SK-N-SH (cell line): ENCODE measurements at regions not wholly inside any gene's neighbourhood (a gene's known extent, or its start where the extent isn't known, plus 50 kb on each side); places are given as distances from the start of the nearest gene placed in this dataset.

Experiments
- CTCF ChIA-PET: fragments of 300-600, 350-600 bp; formaldehyde crosslinking; extraction: SDS; loops from one replicate; lab custom pipeline; 2021; lab: Yijun Ruan, JAX
- POLR2A ChIA-PET: fragments of 350-600 bp; sonication (Branson Sonifier 250); formaldehyde crosslinking; extraction: SDS; loops from one replicate; lab custom pipeline; 2020; ENCODE audit warnings: antibody characterized with exemption, inconsistent platforms; lab: Yijun Ruan, JAX
- DNase-seq: peaks from one replicate; pipeline ENCODE4 v3.0.0; 2012
- H2AFZ ChIP-seq: fragments of 200-600 bp; sonication (generic); 2 replicates; pipeline ENCODE4 v1.8.1; 2016; ENCODE audit warnings: antibody characterized with exemption, mild to moderate bottlenecking, low read depth
- H3F3A ChIP-seq: fragments of 200-600 bp; sonication (generic); replicated peaks from 2 replicates; pipeline ENCODE3; 2016; ENCODE audit warnings: antibody characterized with exemption, mild to moderate bottlenecking; ENCODE audit not compliant: insufficient read depth
- H3K27ac ChIP-seq, 2 experiments: fragments of 200-500 bp in 1 of 2; fragments of 200-600 bp in 1 of 2; sonication (Bioruptor generic) in 1 of 2; sonication (generic), shearing (Covaris generic) in 1 of 2; 2 replicates each; pipeline versions ENCODE4 v1.5.1 to v1.6.1; 2014 to 2016; ENCODE audit warnings: low read depth in 2 of 2, inconsistent platforms in 1 of 2, low read length in 1 of 2, mild to moderate bottlenecking in 1 of 2, mixed read lengths in 1 of 2
- H3K27me3 ChIP-seq: fragments of 200-600 bp; sonication (generic), shearing (Covaris generic); 2 replicates; pipeline ENCODE4 v1.6.1; 2016; ENCODE audit warnings: mixed run types; ENCODE audit not compliant: insufficient read depth
- H3K36me3 ChIP-seq, 2 experiments: fragments of 200-500 bp in 1 of 2; fragments of 200-600 bp in 1 of 2; sonication (Bioruptor generic) in 1 of 2; sonication (generic) in 1 of 2; replicated peaks in 1 of 2; 2 replicates each; pipeline versions ENCODE3 to v1.5.1; 2014 to 2016; ENCODE audit warnings: low read length in 1 of 2, mild to moderate bottlenecking in 1 of 2; ENCODE audit not compliant: insufficient read depth in 2 of 2, control insufficient read depth in 1 of 2
- H3K4me1 ChIP-seq, 2 experiments: fragments of 200-500 bp in 1 of 2; fragments of 200-600 bp in 1 of 2; sonication (Bioruptor generic) in 1 of 2; sonication (generic), shearing (Covaris generic) in 1 of 2; 2 replicates each; pipeline versions ENCODE4 v1.5.1 to v1.6.1; 2014 to 2016; ENCODE audit warnings: low read depth in 1 of 2, low read length in 1 of 2, mixed run types in 1 of 2; ENCODE audit not compliant: insufficient read depth in 2 of 2, control insufficient read depth in 1 of 2
- H3K4me2 ChIP-seq: fragments of 200-600 bp; sonication (generic), shearing (Covaris generic); 2 replicates; pipeline ENCODE4 v1.6.1; 2017; ENCODE audit warnings: mixed run types
- H3K4me3 ChIP-seq, 2 experiments: fragments of 200-500 bp in 1 of 2; fragments of 200-600 bp in 1 of 2; sonication (Bioruptor generic) in 1 of 2; sonication (generic), shearing (Covaris generic) in 1 of 2; 2 replicates each; pipeline versions ENCODE4 v1.5.1 to v1.8.1; 2014 to 2016; ENCODE audit warnings: low read depth in 2 of 2, inconsistent platforms in 1 of 2, low read length in 1 of 2, mild to moderate bottlenecking in 1 of 2, mixed read lengths in 1 of 2, moderate library complexity in 1 of 2
- H3K79me2 ChIP-seq: fragments of 200-600 bp; sonication (generic); 2 replicates; pipeline ENCODE4 v1.8.1; 2017; ENCODE audit warnings: mild to moderate bottlenecking; ENCODE audit not compliant: insufficient read depth
- H3K9ac ChIP-seq: fragments of 200-600 bp; sonication (generic); 2 replicates; pipeline ENCODE4 v1.6.1; 2017; ENCODE audit warnings: mixed run types
- H3K9me2 ChIP-seq: fragments of 200-600 bp; sonication (generic); 2 replicates; pipeline ENCODE4 v1.6.1; 2017; ENCODE audit warnings: mixed run types
- H3K9me3 ChIP-seq: fragments of 200-600 bp; sonication (generic); 2 replicates; pipeline ENCODE4 v1.6.1; 2017; ENCODE audit warnings: mixed run types, mild to moderate bottlenecking, moderate library complexity
- H4K20me1 ChIP-seq: fragments of 200-600 bp; sonication (generic); 2 replicates; pipeline ENCODE4 v1.6.1; 2017; ENCODE audit warnings: mild to moderate bottlenecking, mixed run types; ENCODE audit not compliant: insufficient read depth
- CHD2 ChIP-seq: fragments of 150-350 bp; IDR thresholded peaks from 2 replicates; pipeline ENCODE4 v1.6.1; 2018; ENCODE audit warnings: low read length; ENCODE audit not compliant: partially characterized antibody
- ELF1 ChIP-seq: IDR thresholded peaks from 2 replicates; pipeline ENCODE4 v1.4.0; 2012
- EZH2phosphoT487 ChIP-seq: fragments of 200-600 bp; sonication (generic); IDR thresholded peaks from 2 replicates; pipeline ENCODE4 v1.6.1; 2017; ENCODE audit warnings: low read depth, mixed run types, mild to moderate bottlenecking, antibody characterized with exemption, moderate library complexity, borderline replicate concordance
- FOXJ3 ChIP-seq: sonication (generic); formaldehyde crosslinking; IDR thresholded peaks from 2 replicates; pipeline ENCODE4 v1.5.1; 2020; ENCODE audit warnings: mild to moderate bottlenecking, missing genetic modification reagents
- JUND ChIP-seq: IDR thresholded peaks from 2 replicates; pipeline ENCODE4 v1.4.0; 2012
- MXI1 ChIP-seq: IDR thresholded peaks from 2 replicates; pipeline ENCODE4 v1.6.1; 2012; ENCODE audit warnings: mild to moderate bottlenecking, low read depth, low read length, improper control_type of control experiment
- NFIC ChIP-seq: IDR thresholded peaks from 2 replicates; pipeline ENCODE4 v1.4.0; 2012; ENCODE audit warnings: borderline replicate concordance
- NRF1 ChIP-seq: IDR thresholded peaks from 2 replicates; pipeline ENCODE4 v1.6.1; 2012; ENCODE audit warnings: low read depth, mild to moderate bottlenecking, low read length
- POLR2AphosphoS5 ChIP-seq: IDR thresholded peaks from 2 replicates; pipeline ENCODE4 v1.6.1; 2012; ENCODE audit warnings: low read depth, low read length
- RCOR1 ChIP-seq: fragments of 150-350 bp; IDR thresholded peaks from 2 replicates; pipeline ENCODE4 v1.6.1; 2017; ENCODE audit warnings: antibody characterized with exemption, low read length
- RFX5 ChIP-seq: IDR thresholded peaks from 2 replicates; pipeline ENCODE4 v1.6.1; 2012; ENCODE audit warnings: mild to moderate bottlenecking, improper control_type of control experiment, low read length
- RXRA ChIP-seq: IDR thresholded peaks from 2 replicates; pipeline ENCODE4 v1.4.0; 2012; ENCODE audit warnings: low read depth, mild to moderate bottlenecking, borderline replicate concordance
- SIN3A ChIP-seq: IDR thresholded peaks from 2 replicates; pipeline ENCODE4 v1.6.1; 2012; ENCODE audit warnings: low read depth, mild to moderate bottlenecking, low read length, moderate library complexity, borderline replicate concordance
- TAF1 ChIP-seq: IDR thresholded peaks from 2 replicates; pipeline ENCODE4 v1.6.1; 2012; ENCODE audit warnings: low read depth, mild to moderate bottlenecking, low read length, moderate library complexity, borderline replicate concordance
- TCF12 ChIP-seq: IDR thresholded peaks from 2 replicates; pipeline ENCODE4 v1.4.0; 2012
- YY1 ChIP-seq: IDR thresholded peaks from 2 replicates; pipeline ENCODE4 v1.4.0; 2012; ENCODE audit warnings: low read depth, mild to moderate bottlenecking
- WGBS: methylation state at CpG from one replicate; pipeline ENCODE4 v1.1.6; 2017; ENCODE audit warnings: low lambda C conversion rate; 5-methylcytosine and 5-hydroxymethylcytosine counted together
- TF ChIP-seq, protein P1 (sequence below): IDR thresholded peaks from 2 replicates; pipeline ENCODE4 v1.4.0; 2012; ENCODE audit warnings: low read depth, borderline replicate concordance
- TF ChIP-seq, protein P2 (sequence below): IDR thresholded peaks from 2 replicates; pipeline ENCODE4 v1.4.0; 2012; ENCODE audit warnings: low read depth
- TF ChIP-seq, protein P3 (sequence below): IDR thresholded peaks from 2 replicates; pipeline ENCODE4 v1.6.1; 2012; ENCODE audit warnings: mild to moderate bottlenecking, low read depth, low read length, moderate library complexity
- TF ChIP-seq, protein P4 (sequence below): fragments of 200-600 bp; sonication (generic); IDR thresholded peaks from 2 replicates; pipeline ENCODE4 v1.6.1; 2017; ENCODE audit warnings: antibody characterized with exemption, mild to moderate bottlenecking, moderate library complexity
- TF ChIP-seq, protein P5 (sequence below): IDR thresholded peaks from 2 replicates; pipeline ENCODE4; 2012

DNA sequence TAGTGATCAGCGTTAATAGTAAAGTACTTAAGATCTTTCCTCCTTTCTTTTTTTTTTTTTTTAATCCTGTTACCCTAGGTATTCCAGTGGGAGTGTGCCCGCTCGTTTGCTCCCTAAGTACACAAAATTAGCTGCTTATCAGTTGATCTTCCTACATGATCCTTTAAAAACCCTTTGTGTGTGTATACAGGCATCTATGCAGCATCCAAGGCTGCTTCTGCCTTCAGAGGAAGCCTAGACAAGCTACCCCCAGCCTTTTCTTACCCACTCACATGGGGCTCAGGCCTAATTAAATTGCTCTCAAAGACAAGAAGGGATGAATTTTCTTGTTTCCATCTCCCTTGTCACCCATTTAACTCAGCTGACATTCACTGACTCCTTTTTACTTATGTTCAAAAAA is 343.4 kb upstream of the LMO3 start:
- Histone ChIP-seq H3K27ac (no peak overlapping the region), H3K4me1 (no peaks in the 10 kb centered on the region; a peak in 1 of 4 replicates), H3K36me3 (no peaks in the 10 kb centered on the region), H3K9me3 (peaks cover 6% of the 10 kb centered on the region), H3K79me2 (no peaks in the 10 kb centered on the region), H3K27me3 (no peaks in the 10 kb centered on the region), H3K9me2 (peaks cover 4% of the 10 kb centered on the region; the same call in 1 of the 2 replicates), H3K4me2 (no peak overlapping the region), H3F3A (no peaks in the 10 kb centered on the region), H3K4me3 (no peak overlapping the region), H2AFZ (no peak overlapping the region), H4K20me1 (no peaks in the 10 kb centered on the region), H3K9ac (no peak overlapping the region)
- TF ChIP-seq TCF12 = no peak
- no peak for TF ChIP-seq TAF1
- TF ChIP-seq POLR2AphosphoS5 = no peak
- no peak for TF ChIP-seq ELF1
- no peak for DNase-seq
- ChIA-PET POLR2A (no interaction called here), CTCF (interaction anchor here (2.2 kb wide), 1 partner anchor 9 kb away, joined by 9 read pairs; no protein-coding TSS in a partner anchor)
- WGBS = 26% methylated on average over 3 of the region's 3 CpGs

DNA sequence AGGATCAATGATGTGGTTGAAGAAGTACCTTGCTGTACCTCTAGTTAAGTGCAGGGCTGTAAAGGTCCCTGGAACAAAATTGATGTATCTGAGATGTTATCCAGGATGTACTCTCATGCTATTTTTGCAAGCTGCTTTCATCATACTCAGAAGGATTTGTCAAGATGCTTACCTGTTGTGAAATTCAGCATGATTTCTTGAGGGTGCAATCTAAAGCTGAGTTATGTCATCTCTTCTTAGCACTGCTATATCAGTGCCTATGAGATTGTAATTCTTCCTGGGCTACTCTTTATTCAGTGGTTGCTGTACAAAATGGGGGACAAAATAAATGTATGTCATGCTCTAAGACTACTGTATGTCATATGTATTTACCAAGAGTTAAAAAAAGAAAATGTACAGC is 340.7 kb upstream of the LMO3 start:
- Histone ChIP-seq H3K4me1 (no peaks in the 10 kb centered on the region; a peak in 1 of 4 replicates), H3K9ac (no peak overlapping the region), H2AFZ (no peak overlapping the region), H3K36me3 (no peaks in the 10 kb centered on the region), H3K9me2 (peaks cover 4% of the 10 kb centered on the region; the same call in 1 of the 2 replicates), H3K4me2 (no peak overlapping the region), H4K20me1 (no peaks in the 10 kb centered on the region), H3K4me3 (no peak overlapping the region), H3K27ac (no peak overlapping the region), H3K27me3 (no peaks in the 10 kb centered on the region), H3F3A (no peaks in the 10 kb centered on the region), H3K79me2 (no peaks in the 10 kb centered on the region), H3K9me3 (no peaks in the 10 kb centered on the region; the same call in 1 of the 2 replicates)
- TF ChIP-seq EZH2phosphoT487 (no peak), RFX5 (no peak), RXRA (no peak), NFIC (no peak), FOXJ3 (no peak), MXI1 (no peak), YY1 (no peak), SIN3A (no peak), JUND (no peak), CHD2 (no peak), NRF1 (no peak), ELF1 (no peak), RCOR1 (no peak), TAF1 (no peak)
- TF ChIP-seq, protein P1, sequence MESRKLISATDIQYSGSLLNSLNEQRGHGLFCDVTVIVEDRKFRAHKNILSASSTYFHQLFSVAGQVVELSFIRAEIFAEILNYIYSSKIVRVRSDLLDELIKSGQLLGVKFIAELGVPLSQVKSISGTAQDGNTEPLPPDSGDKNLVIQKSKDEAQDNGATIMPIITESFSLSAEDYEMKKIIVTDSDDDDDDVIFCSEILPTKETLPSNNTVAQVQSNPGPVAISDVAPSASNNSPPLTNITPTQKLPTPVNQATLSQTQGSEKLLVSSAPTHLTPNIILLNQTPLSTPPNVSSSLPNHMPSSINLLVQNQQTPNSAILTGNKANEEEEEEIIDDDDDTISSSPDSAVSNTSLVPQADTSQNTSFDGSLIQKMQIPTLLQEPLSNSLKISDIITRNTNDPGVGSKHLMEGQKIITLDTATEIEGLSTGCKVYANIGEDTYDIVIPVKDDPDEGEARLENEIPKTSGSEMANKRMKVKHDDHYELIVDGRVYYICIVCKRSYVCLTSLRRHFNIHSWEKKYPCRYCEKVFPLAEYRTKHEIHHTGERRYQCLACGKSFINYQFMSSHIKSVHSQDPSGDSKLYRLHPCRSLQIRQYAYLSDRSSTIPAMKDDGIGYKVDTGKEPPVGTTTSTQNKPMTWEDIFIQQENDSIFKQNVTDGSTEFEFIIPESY = no peak
- TF ChIP-seq, protein P2, sequence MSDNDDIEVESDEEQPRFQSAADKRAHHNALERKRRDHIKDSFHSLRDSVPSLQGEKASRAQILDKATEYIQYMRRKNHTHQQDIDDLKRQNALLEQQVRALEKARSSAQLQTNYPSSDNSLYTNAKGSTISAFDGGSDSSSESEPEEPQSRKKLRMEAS = no peak
- TF ChIP-seq, protein P3, sequence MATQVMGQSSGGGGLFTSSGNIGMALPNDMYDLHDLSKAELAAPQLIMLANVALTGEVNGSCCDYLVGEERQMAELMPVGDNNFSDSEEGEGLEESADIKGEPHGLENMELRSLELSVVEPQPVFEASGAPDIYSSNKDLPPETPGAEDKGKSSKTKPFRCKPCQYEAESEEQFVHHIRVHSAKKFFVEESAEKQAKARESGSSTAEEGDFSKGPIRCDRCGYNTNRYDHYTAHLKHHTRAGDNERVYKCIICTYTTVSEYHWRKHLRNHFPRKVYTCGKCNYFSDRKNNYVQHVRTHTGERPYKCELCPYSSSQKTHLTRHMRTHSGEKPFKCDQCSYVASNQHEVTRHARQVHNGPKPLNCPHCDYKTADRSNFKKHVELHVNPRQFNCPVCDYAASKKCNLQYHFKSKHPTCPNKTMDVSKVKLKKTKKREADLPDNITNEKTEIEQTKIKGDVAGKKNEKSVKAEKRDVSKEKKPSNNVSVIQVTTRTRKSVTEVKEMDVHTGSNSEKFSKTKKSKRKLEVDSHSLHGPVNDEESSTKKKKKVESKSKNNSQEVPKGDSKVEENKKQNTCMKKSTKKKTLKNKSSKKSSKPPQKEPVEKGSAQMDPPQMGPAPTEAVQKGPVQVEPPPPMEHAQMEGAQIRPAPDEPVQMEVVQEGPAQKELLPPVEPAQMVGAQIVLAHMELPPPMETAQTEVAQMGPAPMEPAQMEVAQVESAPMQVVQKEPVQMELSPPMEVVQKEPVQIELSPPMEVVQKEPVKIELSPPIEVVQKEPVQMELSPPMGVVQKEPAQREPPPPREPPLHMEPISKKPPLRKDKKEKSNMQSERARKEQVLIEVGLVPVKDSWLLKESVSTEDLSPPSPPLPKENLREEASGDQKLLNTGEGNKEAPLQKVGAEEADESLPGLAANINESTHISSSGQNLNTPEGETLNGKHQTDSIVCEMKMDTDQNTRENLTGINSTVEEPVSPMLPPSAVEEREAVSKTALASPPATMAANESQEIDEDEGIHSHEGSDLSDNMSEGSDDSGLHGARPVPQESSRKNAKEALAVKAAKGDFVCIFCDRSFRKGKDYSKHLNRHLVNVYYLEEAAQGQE = no peak
- TF ChIP-seq, protein P4, sequence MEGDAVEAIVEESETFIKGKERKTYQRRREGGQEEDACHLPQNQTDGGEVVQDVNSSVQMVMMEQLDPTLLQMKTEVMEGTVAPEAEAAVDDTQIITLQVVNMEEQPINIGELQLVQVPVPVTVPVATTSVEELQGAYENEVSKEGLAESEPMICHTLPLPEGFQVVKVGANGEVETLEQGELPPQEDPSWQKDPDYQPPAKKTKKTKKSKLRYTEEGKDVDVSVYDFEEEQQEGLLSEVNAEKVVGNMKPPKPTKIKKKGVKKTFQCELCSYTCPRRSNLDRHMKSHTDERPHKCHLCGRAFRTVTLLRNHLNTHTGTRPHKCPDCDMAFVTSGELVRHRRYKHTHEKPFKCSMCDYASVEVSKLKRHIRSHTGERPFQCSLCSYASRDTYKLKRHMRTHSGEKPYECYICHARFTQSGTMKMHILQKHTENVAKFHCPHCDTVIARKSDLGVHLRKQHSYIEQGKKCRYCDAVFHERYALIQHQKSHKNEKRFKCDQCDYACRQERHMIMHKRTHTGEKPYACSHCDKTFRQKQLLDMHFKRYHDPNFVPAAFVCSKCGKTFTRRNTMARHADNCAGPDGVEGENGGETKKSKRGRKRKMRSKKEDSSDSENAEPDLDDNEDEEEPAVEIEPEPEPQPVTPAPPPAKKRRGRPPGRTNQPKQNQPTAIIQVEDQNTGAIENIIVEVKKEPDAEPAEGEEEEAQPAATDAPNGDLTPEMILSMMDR = no peak
- TF ChIP-seq, protein P5, sequence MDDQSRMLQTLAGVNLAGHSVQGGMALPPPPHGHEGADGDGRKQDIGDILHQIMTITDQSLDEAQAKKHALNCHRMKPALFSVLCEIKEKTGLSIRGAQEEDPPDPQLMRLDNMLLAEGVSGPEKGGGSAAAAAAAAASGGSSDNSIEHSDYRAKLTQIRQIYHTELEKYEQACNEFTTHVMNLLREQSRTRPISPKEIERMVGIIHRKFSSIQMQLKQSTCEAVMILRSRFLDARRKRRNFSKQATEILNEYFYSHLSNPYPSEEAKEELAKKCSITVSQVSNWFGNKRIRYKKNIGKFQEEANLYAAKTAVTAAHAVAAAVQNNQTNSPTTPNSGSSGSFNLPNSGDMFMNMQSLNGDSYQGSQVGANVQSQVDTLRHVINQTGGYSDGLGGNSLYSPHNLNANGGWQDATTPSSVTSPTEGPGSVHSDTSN = no peak
- no peak for DNase-seq
- POLR2A ChIA-PET = no interaction called here
- CTCF ChIA-PET = no interaction called here
